Hepatocyte (in vitro differentiated cells): ENCODE measurements at regions not wholly inside any gene's neighbourhood (a gene's known extent, or its start where the extent isn't known, plus 50 kb on each side); places are given as distances from the start of the nearest gene placed in this dataset.

Experiments
- EZH2phosphoT487 ChIP-seq: fragments of 200-600 bp; sonication (generic); IDR thresholded peaks from one replicate; pipeline ENCODE4 v1.6.1; 2018; ENCODE audit warnings: antibody characterized with exemption, mild to moderate bottlenecking, low read depth, moderate library complexity; ENCODE audit not compliant: unreplicated experiment, severe bottlenecking
- TF ChIP-seq, protein P1 (sequence below): fragments of 200-600 bp; sonication (generic); IDR thresholded peaks from 2 replicates; pipeline ENCODE4 v1.5.1; 2016; ENCODE audit warnings: antibody characterized with exemption, mild to moderate bottlenecking; ENCODE audit not compliant: poor library complexity

DNA sequence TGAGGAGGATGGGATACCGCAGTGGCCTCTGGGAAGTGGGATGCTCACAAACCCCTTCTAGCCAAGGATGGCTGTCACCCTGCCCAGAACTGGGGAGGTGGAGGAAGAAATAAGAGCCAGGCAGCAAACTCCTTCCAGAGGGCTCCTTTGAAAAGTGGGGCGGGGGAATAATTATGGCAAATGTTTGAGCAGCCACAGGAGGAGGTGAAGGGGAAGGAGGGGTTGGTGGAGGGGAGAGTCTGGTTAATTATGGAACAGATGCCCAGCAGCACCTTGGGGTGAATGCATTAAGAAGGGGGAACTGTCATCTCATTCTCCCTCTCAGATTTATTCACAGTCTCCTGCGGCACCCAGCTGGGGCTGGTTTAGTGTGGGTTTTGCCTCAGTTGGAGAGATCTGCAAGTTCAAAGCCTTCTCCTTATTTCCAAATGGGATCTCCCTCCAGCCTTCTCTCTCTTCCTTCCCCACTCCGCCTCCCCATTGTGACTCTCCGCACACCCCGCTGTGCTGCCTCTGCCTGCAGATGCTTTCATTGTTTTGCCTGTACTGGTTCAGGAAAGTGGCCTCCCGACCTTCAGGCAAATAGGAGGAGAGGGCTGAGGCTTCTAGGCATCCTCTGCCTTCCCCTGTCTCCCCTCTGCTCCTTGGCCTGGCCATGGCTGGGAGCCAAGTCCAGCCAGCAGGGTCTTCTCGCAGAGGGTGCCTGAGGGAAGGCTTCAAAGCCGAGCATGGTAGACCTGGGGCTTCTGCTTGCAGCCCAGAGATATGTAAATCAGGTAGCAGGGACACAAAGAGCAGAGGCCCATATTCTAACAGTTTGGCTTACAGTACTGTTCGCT lies 457.2 kb upstream of the MEX3C start:
- TF ChIP-seq, protein P1, sequence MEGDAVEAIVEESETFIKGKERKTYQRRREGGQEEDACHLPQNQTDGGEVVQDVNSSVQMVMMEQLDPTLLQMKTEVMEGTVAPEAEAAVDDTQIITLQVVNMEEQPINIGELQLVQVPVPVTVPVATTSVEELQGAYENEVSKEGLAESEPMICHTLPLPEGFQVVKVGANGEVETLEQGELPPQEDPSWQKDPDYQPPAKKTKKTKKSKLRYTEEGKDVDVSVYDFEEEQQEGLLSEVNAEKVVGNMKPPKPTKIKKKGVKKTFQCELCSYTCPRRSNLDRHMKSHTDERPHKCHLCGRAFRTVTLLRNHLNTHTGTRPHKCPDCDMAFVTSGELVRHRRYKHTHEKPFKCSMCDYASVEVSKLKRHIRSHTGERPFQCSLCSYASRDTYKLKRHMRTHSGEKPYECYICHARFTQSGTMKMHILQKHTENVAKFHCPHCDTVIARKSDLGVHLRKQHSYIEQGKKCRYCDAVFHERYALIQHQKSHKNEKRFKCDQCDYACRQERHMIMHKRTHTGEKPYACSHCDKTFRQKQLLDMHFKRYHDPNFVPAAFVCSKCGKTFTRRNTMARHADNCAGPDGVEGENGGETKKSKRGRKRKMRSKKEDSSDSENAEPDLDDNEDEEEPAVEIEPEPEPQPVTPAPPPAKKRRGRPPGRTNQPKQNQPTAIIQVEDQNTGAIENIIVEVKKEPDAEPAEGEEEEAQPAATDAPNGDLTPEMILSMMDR: no peak
- TF ChIP-seq EZH2phosphoT487: no peak
